RPMI8226 (cell line): ENCODE measurements at regions not wholly inside any gene's neighbourhood (a gene's known extent, or its start where the extent isn't known, plus 50 kb on each side); places are given as distances from the start of the nearest gene placed in this dataset.

Experiments used
- DNase-seq: peaks from one replicate; pipeline ENCODE4 v3.0.0-alpha.2; 2015

DNA sequence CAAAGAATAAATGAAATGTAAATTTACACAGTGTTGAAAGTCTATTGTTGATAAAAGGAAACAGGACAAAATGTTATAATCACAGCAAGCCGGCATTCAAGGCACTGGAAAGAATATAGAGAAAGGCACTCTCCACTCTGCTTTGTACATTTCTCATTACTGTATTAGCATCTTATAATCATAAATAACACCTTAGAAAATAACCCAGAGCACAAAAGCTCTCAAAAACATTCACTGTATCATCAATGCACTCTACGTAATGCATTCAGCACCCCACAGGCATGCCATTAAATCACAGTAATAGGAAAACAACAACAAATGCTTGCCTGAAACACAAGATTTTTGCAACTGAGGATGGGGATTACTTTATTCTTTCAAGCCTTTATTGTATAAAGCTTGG lies 75.3 kb upstream of the TRPC3 start:
- DNase-seq, result no peak

DNA sequence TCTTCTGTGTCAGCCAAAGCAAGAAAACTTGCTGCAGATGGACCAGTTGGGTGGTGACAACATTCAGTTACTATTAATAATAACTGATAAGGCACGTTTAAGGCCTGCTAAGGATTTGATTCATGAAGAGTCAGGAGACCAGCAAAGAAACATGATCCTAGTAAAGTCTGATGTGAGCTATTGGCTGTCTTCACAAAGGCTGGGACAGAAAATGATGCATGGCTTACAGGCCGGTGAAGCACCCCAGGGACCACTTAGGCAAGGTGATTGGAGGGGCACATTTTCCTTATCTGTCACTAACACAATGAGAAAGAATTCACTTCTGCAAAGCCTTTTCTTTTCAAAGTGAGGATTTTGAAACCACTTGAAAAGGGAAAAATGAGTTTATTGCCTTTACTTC lies 65.4 kb upstream of the TRPC3 start:
- DNase-seq, result no peak

DNA sequence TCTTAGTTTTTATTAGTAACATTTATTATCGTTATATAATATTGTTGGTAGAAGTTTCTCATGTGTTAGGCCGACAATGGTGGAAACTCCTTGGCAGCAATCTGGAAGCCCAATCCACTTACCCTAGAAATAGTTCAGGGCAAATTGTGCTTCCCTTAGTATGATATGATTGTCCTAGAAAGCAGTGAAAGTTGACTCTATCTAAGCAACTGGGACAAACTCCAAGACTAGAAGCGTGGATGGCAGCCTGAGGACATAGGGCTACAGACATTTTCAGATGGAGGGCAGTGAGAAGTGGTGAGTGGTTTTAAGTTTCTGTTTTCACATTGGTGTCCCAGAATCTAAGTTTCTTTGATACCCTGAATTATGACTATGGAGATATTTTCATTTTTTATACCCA lies 63.3 kb upstream of the TRPC3 start:
- no peak for DNase-seq

DNA sequence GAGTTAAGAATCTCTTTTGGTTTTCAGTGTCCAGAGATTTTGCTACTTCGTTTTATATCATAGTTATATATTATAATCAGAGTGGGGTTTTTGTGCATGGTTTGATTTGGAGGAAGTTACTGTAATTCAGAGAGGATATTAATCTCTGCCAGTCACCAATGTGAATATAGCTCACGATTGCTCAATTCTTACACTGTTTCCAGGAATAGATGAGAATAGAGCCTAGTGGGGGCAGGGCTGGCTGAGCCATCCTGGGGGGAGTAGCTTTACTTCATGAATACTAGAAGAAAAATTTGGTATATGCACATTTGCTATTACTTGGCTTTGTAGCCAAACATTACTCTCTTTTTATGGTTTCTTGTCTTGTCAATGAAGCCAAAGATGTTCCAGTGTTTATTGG lies 60.9 kb upstream of the TRPC3 start:
- no peak for DNase-seq

DNA sequence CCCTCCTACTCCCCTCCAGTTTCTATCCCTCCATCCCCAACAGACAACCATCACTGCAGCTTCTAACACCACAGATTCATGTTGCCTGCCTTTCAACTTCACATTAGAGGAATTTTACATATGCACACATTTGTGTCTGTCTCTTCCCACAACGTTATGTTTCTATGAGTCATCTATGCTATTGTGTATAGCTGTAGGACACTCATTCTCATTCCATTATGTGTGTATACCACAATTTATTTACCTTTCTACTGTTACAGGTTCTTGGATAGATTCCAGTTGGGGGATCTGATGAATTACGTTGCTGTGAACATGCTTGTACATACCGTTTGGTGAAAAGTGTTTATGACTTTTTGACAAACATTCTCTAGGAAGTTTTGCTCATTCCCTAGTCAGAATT lies 58.8 kb upstream of the TRPC3 start:
- no peak for DNase-seq

DNA sequence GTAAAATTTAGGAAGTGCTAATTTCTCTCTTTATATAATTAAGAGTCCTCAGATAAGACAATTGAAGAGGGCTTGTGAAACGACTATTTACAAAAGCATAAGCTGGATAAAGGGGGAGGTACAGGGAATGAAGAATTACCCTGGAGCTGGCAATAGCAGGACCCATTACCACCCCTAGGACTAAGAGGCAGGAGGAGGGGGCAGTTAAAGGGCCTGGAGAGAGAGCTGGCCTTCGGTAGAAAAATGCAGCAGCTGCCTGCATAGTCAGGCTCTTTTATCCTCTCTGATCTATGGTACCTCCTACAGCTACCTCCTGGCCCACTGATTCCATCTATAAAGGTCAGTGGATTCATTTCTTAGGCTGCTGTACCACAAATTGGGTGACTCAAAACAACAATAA lies 57.7 kb upstream of the TRPC3 start:
- DNase-seq, result no peak

DNA sequence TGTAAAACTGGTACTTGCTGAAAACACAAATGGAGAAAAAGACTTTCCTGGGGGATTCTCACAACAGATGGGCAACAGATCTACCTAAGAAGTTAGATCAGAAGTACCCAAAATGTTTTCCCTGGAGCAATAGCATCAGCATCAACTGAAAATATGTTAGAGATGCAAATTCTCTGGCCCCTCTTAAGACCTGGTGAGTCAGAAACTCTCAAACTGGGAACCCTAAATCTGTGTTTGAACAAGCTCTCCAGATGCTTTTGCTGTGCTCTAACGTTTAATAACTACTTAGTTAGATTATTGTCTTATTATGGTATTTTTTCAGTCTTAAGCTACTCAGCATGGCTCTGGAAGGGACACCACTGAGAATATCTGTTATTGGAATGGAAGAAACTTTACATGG lies 55.2 kb upstream of the TRPC3 start:
- no peak for DNase-seq

DNA sequence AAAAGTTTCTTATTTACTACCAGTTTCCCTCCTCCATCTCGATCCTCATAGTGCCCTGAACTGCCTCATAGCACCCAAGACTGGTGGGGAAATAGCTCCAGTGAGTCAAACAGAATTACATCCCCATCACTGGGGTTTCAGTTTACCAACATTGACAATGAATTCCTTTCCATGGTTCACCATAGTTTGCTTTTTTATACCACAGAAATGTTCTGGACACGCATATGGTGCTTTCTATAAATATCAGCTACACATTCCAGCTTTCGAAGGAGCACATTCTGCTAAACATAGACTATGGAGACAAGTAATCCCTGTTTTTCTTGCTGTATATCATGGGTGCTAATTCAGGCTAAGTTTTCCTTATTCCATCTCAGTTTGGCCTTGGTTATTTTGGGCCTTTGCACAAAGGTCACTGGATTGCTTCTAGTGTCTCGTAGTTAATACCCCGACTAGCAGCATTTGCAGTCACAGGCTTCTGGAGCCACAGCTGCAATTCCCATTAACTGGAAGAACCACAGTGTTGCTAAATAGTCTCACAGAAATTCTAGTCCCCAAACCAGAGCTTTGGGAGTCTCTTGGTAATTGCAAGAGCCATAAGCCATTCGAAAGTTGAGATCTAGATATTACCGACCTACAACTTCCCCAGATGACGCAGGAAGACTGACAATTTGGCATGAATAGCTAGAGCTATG lies 53.4 kb upstream of the TRPC3 start:
- no peak for DNase-seq

DNA sequence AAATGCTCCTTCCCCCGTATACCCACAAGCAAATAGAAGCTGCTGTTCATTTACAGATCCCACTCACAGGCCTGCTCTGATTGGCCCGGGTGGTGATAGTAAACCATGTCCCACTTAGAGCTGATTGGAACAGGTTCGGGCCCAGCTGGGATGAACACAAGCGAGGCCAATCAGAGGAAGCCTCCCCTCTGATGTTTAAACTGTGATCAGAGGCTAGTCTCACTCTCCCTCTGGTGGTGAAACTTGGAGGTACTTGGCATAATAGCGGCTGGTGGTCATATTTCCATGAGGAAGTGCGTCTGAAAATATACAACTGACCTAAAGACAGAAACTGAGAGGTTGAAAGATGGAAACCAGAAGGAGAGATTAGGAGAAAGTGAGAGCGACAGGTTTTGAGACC lies 51.5 kb upstream of the TRPC3 start:
- peak; percentile 47 for DNase-seq
